Mucosa of descending colon (tissue), 3 donors: ENCODE measurements at regions not wholly inside any gene's neighbourhood (a gene's known extent, or its start where the extent isn't known, plus 50 kb on each side); places are given as distances from the start of the nearest gene placed in this dataset.

ENCODE experiments used
- ATAC-seq: fragments of 200-7000 bp; cut with Tn5 transposase; one replicate; pipeline ENCODE4 v1.9.1; 2020; ENCODE audit warnings: mild to moderate bottlenecking, moderate library complexity
- DNase-seq, 3 donors: peaks; one replicate each; pipeline ENCODE4 v3.0.0-alpha.2; 2020
- H3K36me3 ChIP-seq: fragments of 200-600 bp; one replicate; pipeline ENCODE4 v1.8.0; 2021; ENCODE audit warnings: low read depth, mild to moderate bottlenecking
- H3K4me1 ChIP-seq: fragments of 200-600 bp; one replicate; pipeline ENCODE4 v1.8.0; 2021; ENCODE audit warnings: low read depth, mild to moderate bottlenecking
- H3K4me3 ChIP-seq: fragments of 200-600 bp; one replicate; pipeline ENCODE4 v1.8.0; 2021; ENCODE audit warnings: mild to moderate bottlenecking
- H3K9me3 ChIP-seq: fragments of 200-600 bp; one replicate; pipeline ENCODE4 v1.8.0; 2021; ENCODE audit warnings: mild to moderate bottlenecking
- CTCF ChIP-seq: fragments of 200-600 bp; IDR thresholded peaks from one replicate; pipeline ENCODE4 v1.8.0; 2022; ENCODE audit warnings: antibody characterized with exemption, mild to moderate bottlenecking
- intact Hi-C, 2 donors: fragments of 100-400 bp; cut with DNase I in 1 of 2; cut with micrococcal nuclease in 1 of 2; formaldehyde crosslinking; loops; one replicate each; pipeline versions ENCODE4 v1.11.0 to v1.11.1; 2022; cut with DNase I, micrococcal nuclease
- donor health status: DM: no; HTN: no; CAD: no; lungs with moderate emphysema.
- donor health status: DM: no; HTN: no; CAD: no.
- donor health status: DM: no; HTN: yes; CAD: no.

- no peak for ATAC-seq
- no peak for DNase-seq
Measured at GRCh38 chr1:194033646-194034045, 847.2 kb upstream of the B3GALT2 start.

GRCh38 chr1:194028002-194028401 lies 841.6 kb upstream of the B3GALT2 start:
- ATAC-seq (no peak), DNase-seq (no peak)

More at GRCh38 chr1:194033646-194034045, 847.2 kb upstream of the B3GALT2 start:
- H3K4me3 ChIP-seq: no peak overlapping the region
- no peak for TF ChIP-seq CTCF
- no peaks in the 10 kb centered on the region for H3K4me1 ChIP-seq
- H3K9me3 ChIP-seq: peaks cover 3% of the 10 kb centered on the region
- intact Hi-C loops: no loop called here
- H3K36me3 ChIP-seq: no peaks in the 10 kb centered on the region

GRCh38 chr1:194026422-194026821 lies 840.0 kb upstream of the B3GALT2 start:
- no peak overlapping the region for H3K4me3 ChIP-seq
- ATAC-seq (no peak), DNase-seq (no peak)
- no peaks in the 10 kb centered on the region for H3K9me3 ChIP-seq
- no peak for TF ChIP-seq CTCF
- no peaks in the 10 kb centered on the region for H3K4me1 ChIP-seq
- no peaks in the 10 kb centered on the region for H3K36me3 ChIP-seq
- intact Hi-C loops: no loop called here

More at GRCh38 chr1:194028002-194028401, 841.6 kb upstream of the B3GALT2 start:
- peaks cover 3% of the 10 kb centered on the region for H3K9me3 ChIP-seq
- TF ChIP-seq CTCF: no peak
- H3K36me3 ChIP-seq: no peaks in the 10 kb centered on the region
- intact Hi-C loops: no loop called here
- no peaks in the 10 kb centered on the region for H3K4me1 ChIP-seq
- no peak overlapping the region for H3K4me3 ChIP-seq

GRCh38 chr1:194024659-194025058 lies 838.2 kb upstream of the B3GALT2 start:
- DNase-seq (no peak), ATAC-seq (no peak)
- Histone ChIP-seq H3K4me3 (no peak overlapping the region), H3K4me1 (no peaks in the 10 kb centered on the region), H3K36me3 (no peaks in the 10 kb centered on the region), H3K9me3 (no peaks in the 10 kb centered on the region)
- intact Hi-C loops: no loop called here
- no peak for TF ChIP-seq CTCF

- no peaks in the 10 kb centered on the region for H3K4me1 ChIP-seq
- no peak for TF ChIP-seq CTCF
- H3K4me3 ChIP-seq: no peak overlapping the region
- DNase-seq: no peak
- no peaks in the 10 kb centered on the region for H3K9me3 ChIP-seq
- no peak for ATAC-seq
- no peaks in the 10 kb centered on the region for H3K36me3 ChIP-seq
- intact Hi-C loops: no loop called here
Measured at GRCh38 chr1:194014014-194014413, 827.6 kb upstream of the B3GALT2 start.

GRCh38 chr1:194013561-194013960 lies 827.1 kb upstream of the B3GALT2 start:
- no peaks in the 10 kb centered on the region for H3K9me3 ChIP-seq
- ATAC-seq (no peak), DNase-seq (no peak)
- H3K4me1 ChIP-seq: no peaks in the 10 kb centered on the region
- TF ChIP-seq CTCF: no peak
- intact Hi-C loops: no loop called here
- no peaks in the 10 kb centered on the region for H3K36me3 ChIP-seq
- no peak overlapping the region for H3K4me3 ChIP-seq
